Type B pancreatic cell (in vitro differentiated cells): ENCODE measurements at regions not wholly inside any gene's neighbourhood (a gene's known extent, or its start where the extent isn't known, plus 50 kb on each side); places are given as distances from the start of the nearest gene placed in this dataset.
A peak's percentile ranks its signal among the peaks of the same experiment; 100 is the strongest.

ENCODE experiments used
- DNase-seq: peaks from one replicate; pipeline ENCODE4 v3.0.0; 2021; ENCODE audit warnings: mixed read lengths; ENCODE audit not compliant: unreplicated experiment; ENCODE audit errors: extremely low spot score
- H3K27ac Mint-ChIP-seq: 2 replicates; pipeline ENCODE4 v1.8.0; 2021; ENCODE audit warnings: mild to moderate bottlenecking, mixed read lengths
- H3K27me3 Mint-ChIP-seq: 2 replicates; pipeline ENCODE4 v1.8.0; 2021; ENCODE audit warnings: mixed read lengths
- H3K36me3 Mint-ChIP-seq: 2 replicates; pipeline ENCODE4 v1.8.0; 2021; ENCODE audit warnings: mixed read lengths
- H3K4me1 Mint-ChIP-seq: one replicate; pipeline ENCODE4 v1.8.0; 2021; ENCODE audit warnings: mixed read lengths; ENCODE audit not compliant: unreplicated experiment
- H3K4me3 Mint-ChIP-seq: 2 replicates; pipeline ENCODE4 v1.8.0; 2021; ENCODE audit warnings: mild to moderate bottlenecking, mixed read lengths
- H3K9me3 Mint-ChIP-seq: 2 replicates; pipeline ENCODE4 v1.8.0; 2021; ENCODE audit warnings: mixed read lengths
- TF ChIP-seq, protein P1 (sequence below): fragments of 200-600 bp; sonication (generic); conservative IDR thresholded peaks from 2 replicates; pipeline ENCODE4 v1.5.0; 2021; ENCODE audit warnings: antibody characterized with exemption, mild to moderate bottlenecking

DNA sequence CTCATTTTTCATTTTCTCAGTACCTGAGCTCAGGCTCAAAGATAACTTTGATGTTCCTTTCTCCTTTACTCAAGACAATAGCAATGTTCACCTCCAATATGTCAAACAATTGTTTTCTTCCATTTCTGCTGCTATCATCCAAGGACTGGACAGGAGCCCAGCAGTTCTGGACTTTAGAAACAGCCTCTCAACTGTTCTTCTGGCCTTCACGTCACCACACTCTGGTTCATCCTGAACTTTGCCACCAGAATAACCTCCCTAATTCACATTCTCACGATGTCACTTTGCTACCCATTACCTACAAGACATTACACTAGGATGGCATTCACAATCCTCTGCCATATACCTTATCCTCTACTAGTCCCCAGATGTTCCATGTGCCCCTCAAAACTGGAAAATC, 60.6 kb upstream of the PLEKHG1 start:
- TF ChIP-seq, protein P1, sequence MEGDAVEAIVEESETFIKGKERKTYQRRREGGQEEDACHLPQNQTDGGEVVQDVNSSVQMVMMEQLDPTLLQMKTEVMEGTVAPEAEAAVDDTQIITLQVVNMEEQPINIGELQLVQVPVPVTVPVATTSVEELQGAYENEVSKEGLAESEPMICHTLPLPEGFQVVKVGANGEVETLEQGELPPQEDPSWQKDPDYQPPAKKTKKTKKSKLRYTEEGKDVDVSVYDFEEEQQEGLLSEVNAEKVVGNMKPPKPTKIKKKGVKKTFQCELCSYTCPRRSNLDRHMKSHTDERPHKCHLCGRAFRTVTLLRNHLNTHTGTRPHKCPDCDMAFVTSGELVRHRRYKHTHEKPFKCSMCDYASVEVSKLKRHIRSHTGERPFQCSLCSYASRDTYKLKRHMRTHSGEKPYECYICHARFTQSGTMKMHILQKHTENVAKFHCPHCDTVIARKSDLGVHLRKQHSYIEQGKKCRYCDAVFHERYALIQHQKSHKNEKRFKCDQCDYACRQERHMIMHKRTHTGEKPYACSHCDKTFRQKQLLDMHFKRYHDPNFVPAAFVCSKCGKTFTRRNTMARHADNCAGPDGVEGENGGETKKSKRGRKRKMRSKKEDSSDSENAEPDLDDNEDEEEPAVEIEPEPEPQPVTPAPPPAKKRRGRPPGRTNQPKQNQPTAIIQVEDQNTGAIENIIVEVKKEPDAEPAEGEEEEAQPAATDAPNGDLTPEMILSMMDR = no peak
- Mint-ChIP-seq H3K27ac (no peak overlapping the region), H3K9me3 (peaks cover 19% of the 10 kb centered on the region), H3K4me1 (peaks cover 27% of the 10 kb centered on the region), H3K27me3 (peaks cover 16% of the 10 kb centered on the region), H3K36me3 (peaks cover 3% of the 10 kb centered on the region), H3K4me3 (no peak overlapping the region)
- no peak for DNase-seq

DNA sequence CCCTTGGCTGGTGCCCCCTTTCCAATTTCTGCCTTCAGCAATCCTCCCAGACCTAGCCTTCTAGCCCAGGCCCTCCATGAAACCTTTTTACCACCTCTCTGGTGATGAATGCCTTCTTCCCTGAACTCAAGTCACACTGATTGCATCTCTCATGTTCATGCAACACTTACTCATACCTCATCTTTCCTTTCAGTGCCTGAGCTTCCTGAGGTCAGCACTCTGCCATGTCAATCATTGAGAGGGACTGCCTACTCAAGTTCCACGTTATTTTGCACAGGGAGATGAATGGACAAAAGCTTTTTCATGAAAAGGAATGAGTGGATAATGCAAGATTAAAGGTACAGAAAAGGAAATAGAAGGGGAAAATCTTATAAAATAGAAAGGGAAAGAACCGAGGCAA, 60.1 kb upstream of the PLEKHG1 start:
- Mint-ChIP-seq H3K27me3 (peaks cover 16% of the 10 kb centered on the region), H3K27ac (no peak overlapping the region), H3K4me1 (peaks cover 27% of the 10 kb centered on the region), H3K4me3 (no peak overlapping the region), H3K9me3 (peaks cover 19% of the 10 kb centered on the region), H3K36me3 (peaks cover 3% of the 10 kb centered on the region)
- DNase-seq = no peak
- TF ChIP-seq, protein P1 = no peak

DNA sequence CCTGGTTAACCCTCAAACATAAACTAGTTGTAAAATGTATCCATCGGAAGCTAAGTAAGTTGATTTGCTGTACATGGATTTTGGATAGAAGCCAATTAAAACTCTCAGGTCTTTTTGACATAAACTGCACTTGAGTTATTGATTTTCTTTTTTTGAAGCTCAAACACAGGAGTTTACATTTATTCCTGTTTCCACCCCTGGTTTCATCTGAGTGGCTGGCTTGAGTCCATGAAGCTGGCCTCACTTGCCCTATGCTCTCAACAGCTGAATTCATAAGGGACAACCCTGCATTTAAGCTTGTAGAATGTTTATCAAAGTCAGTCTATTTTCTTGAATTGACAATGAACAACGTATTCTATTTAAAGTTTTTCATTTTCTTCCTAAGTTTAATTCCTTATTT, 58.1 kb upstream of the PLEKHG1 start:
- H3K9me3 Mint-ChIP-seq = peaks cover 19% of the 10 kb centered on the region
- H3K27ac Mint-ChIP-seq = peak overlapping the region; percentile 52
- peaks cover 3% of the 10 kb centered on the region for H3K36me3 Mint-ChIP-seq
- peaks cover 33% of the 10 kb centered on the region for H3K4me1 Mint-ChIP-seq
- H3K4me3 Mint-ChIP-seq = no peak overlapping the region
- no peak for DNase-seq
- TF ChIP-seq, protein P1 = no peak
- peaks cover 16% of the 10 kb centered on the region for H3K27me3 Mint-ChIP-seq

DNA sequence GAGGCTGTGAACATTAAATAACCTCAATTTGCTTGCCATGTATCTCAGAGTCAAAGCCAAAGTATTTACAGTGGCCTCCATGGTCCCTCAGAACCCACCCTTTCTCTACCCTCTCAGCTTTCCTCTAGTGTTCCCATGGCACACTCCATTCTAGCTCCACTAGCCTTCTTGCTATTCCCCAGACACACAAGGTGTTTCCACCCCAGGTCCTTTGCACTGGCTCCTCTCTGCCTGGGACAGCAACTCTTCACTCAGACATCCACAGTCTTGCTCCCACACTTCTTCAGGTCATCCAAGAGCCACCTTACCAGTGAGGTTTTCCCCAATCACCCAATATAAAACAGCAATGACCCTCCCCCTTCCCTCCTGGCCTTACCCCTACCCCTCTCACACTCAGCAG, 56.5 kb upstream of the PLEKHG1 start:
- no peak for DNase-seq
- TF ChIP-seq, protein P1 = no peak
- Mint-ChIP-seq H3K4me1 (peaks cover 47% of the 10 kb centered on the region), H3K27me3 (peaks cover 12% of the 10 kb centered on the region), H3K9me3 (peaks cover 13% of the 10 kb centered on the region), H3K4me3 (no peak overlapping the region), H3K36me3 (peaks cover 2% of the 10 kb centered on the region), H3K27ac (no peak overlapping the region)

DNA sequence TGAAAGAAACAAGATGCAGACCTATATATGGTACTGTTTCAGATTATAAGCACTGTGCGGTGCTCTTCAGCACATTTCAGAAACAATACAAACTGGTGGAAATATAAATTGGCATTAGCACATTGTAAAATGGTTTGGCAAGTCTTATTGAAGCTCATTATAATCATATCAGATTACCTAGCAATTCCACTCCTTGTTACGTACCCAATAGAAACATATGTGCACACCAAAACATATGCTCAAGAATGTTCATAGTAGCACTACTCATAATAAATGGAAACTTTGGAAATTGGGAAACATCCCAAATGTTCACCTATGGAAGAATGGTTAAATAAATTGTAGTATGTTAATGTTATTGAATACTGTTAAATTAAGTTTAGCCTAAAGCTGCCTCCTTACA, 54.9 kb upstream of the PLEKHG1 start:
- TF ChIP-seq, protein P1 = no peak
- no peaks in the 10 kb centered on the region for H3K36me3 Mint-ChIP-seq
- no peak for DNase-seq
- peaks cover 7% of the 10 kb centered on the region for H3K27me3 Mint-ChIP-seq
- no peak overlapping the region for H3K4me3 Mint-ChIP-seq
- H3K4me1 Mint-ChIP-seq = peaks cover 46% of the 10 kb centered on the region
- no peak overlapping the region for H3K27ac Mint-ChIP-seq
- no peaks in the 10 kb centered on the region for H3K9me3 Mint-ChIP-seq

DNA sequence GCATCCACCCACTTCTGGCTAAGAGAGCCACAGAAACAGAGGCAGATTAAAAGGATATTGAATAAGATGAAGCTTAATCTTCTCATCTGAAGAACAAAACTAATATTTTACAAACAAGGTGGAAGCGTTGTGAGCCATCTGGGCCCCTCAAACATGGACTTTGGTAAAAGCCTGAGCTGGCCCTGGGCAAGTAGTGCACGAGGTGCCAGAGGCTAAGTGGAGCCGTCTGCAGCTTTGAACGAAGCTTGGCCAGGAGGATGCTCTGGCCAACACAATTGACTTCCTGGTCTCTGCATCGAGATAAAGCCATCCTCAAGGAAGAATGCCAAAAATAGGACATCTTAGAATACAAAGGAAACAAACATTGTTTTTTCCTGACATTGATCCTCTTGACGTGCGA, 53.2 kb upstream of the PLEKHG1 start:
- Mint-ChIP-seq H3K36me3 (no peaks in the 10 kb centered on the region), H3K27me3 (peaks cover 11% of the 10 kb centered on the region), H3K4me1 (peaks cover 39% of the 10 kb centered on the region), H3K4me3 (no peak overlapping the region), H3K27ac (no peak overlapping the region), H3K9me3 (no peaks in the 10 kb centered on the region)
- no peak for DNase-seq
- TF ChIP-seq, protein P1 = no peak
